ENCODE measurements at regions not wholly inside any gene's neighbourhood (a gene's known extent, or its start where the extent isn't known, plus 50 kb on each side); places are given as distances from the start of the nearest gene placed in this dataset.

DNA sequence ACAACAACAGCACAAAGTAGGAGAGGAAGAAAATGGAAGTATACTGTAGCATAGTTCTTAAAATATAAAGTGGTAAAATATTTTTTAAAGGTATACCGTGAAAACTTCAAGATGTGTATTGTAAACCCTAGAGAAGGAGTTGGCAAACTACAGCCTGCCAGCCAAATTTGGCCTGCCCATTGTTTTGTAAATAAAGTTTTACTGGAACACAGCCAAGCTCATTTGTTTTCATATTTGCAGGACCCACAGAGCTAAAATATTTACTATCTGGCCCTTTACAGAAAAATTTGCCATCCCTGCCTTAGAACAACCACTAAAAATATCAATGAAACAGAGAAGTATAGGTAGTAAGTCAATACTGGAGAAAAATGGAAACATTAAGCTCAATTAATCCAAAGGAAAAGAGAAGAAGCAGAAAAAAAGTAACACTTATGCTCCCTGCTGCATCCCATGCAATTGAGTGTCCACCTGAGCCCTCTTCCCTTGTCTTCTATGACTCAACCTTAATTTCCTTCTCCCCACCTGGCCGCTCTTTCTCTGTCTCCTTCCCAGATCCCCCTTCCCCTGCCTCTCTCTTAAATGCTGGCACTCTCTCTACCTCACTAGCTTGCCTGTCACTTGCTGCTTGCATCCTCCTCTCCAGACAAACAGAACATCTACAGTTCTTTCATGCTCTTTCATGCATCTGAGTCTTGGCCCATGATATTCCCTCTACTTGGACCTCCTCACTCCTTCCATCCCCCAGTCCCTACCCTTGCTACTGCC, 50.6 kb upstream of the FER start:
- TF ChIP-seq, protein P1, sequence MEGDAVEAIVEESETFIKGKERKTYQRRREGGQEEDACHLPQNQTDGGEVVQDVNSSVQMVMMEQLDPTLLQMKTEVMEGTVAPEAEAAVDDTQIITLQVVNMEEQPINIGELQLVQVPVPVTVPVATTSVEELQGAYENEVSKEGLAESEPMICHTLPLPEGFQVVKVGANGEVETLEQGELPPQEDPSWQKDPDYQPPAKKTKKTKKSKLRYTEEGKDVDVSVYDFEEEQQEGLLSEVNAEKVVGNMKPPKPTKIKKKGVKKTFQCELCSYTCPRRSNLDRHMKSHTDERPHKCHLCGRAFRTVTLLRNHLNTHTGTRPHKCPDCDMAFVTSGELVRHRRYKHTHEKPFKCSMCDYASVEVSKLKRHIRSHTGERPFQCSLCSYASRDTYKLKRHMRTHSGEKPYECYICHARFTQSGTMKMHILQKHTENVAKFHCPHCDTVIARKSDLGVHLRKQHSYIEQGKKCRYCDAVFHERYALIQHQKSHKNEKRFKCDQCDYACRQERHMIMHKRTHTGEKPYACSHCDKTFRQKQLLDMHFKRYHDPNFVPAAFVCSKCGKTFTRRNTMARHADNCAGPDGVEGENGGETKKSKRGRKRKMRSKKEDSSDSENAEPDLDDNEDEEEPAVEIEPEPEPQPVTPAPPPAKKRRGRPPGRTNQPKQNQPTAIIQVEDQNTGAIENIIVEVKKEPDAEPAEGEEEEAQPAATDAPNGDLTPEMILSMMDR (IDR thresholded peaks at IDR 0.05; ENCODE audit: borderline replicate concordance, extremely low read depth, insufficient read depth) = no peak
- no peaks in the 10 kb centered on the region for H3K36me3 ChIP-seq (ENCODE audit: control insufficient read depth in 2 of 3, insufficient read depth in 3 of 3, low read length in 3 of 3)
- H3K4me1 ChIP-seq (ENCODE audit: control insufficient read depth in 2 of 3, insufficient read depth in 2 of 3, low read depth in 1 of 3, low read length in 3 of 3) = no peaks in the 10 kb centered on the region
- DNase-seq (no peak), FAIRE-seq (no peak)
- no peaks in the 10 kb centered on the region for H3K27me3 ChIP-seq (ENCODE audit: control insufficient read depth, insufficient read depth, low read length)
- intact Hi-C loops (cut with DNase I) = no loop called here
- no peak overlapping the region for H3K4me3 ChIP-seq (ENCODE audit: low read length in 3 of 3)
- no peaks in the 10 kb centered on the region for H3K9me3 ChIP-seq (ENCODE audit: control insufficient read depth in 2 of 3, insufficient read depth in 1 of 3, low read length in 3 of 3)
- no peak overlapping the region for H3K27ac ChIP-seq (ENCODE audit: low read depth in 2 of 2, low read length in 2 of 2)
- H3K9ac ChIP-seq (ENCODE audit: low read length in 3 of 3) = no peak overlapping the region

DNA sequence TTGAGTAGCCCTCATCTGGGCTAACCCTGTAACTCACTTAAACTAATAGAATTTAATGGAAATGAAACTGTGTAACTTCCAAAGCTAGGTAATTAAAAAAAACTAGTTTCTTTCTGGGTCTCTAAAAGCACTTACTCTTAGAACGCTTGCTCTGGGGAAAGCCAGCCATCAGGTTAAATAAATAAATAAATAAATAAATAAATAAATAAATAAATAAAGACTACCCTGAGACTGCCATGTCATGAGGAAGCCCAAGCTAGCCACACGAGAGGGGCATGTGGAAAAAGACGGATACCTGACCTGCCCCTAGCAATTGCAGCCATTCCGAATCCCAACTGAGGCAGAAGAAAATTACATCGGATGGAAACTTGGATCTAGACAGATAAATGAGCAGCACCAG, 51.3 kb upstream of the FER start:
- Histone ChIP-seq H3K9me3 (ENCODE audit: control insufficient read depth in 2 of 3, insufficient read depth in 1 of 3, low read length in 3 of 3) (no peaks in the 10 kb centered on the region), H3K36me3 (ENCODE audit: control insufficient read depth in 2 of 3, insufficient read depth in 3 of 3, low read length in 3 of 3) (no peaks in the 10 kb centered on the region), H3K9ac (ENCODE audit: low read length in 3 of 3) (no peak overlapping the region), H3K27ac (ENCODE audit: low read depth in 2 of 2, low read length in 2 of 2) (no peak overlapping the region), H3K4me3 (ENCODE audit: low read length in 3 of 3) (no peak overlapping the region), H3K4me1 (ENCODE audit: control insufficient read depth in 2 of 3, insufficient read depth in 2 of 3, low read depth in 1 of 3, low read length in 3 of 3) (no peaks in the 10 kb centered on the region), H3K27me3 (ENCODE audit: control insufficient read depth, insufficient read depth, low read length) (no peaks in the 10 kb centered on the region)
- TF ChIP-seq, protein P1 (IDR thresholded peaks at IDR 0.05; ENCODE audit: borderline replicate concordance, extremely low read depth, insufficient read depth) = no peak
- DNase-seq = no peak
- no peak for FAIRE-seq
- intact Hi-C loops (cut with DNase I) = no loop called here

DNA sequence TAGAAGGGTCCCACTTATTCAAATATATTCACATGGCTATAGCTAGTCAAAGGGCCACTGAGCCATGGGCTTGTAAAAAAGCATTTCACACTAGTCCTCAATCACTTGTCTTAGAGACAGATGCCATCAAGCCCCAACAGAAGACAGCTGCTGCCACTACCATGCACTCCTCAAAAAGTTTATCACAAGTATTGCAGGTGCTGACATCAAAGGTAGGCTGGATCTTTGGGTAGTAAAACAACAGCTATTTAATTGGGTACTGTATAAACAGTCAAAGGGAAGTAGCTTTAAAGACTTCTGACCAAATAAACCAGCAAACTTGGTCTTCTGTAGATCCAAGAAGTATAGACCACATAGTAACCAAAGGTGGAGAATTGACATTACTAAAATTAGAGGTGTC, 59.2 kb upstream of the FER start:
- TF ChIP-seq, protein P1 (IDR thresholded peaks at IDR 0.05; ENCODE audit: borderline replicate concordance, extremely low read depth, insufficient read depth) = no peak
- no peaks in the 10 kb centered on the region for H3K9me3 ChIP-seq (ENCODE audit: control insufficient read depth in 2 of 3, insufficient read depth in 1 of 3, low read length in 3 of 3)

More for the DNA sequence above, 59.2 kb upstream of the FER start:
- Histone ChIP-seq H3K4me1 (ENCODE audit: control insufficient read depth in 2 of 3, insufficient read depth in 2 of 3, low read depth in 1 of 3, low read length in 3 of 3) (no peaks in the 10 kb centered on the region), H3K4me3 (ENCODE audit: low read length in 3 of 3) (no peak overlapping the region), H3K9ac (ENCODE audit: low read length in 3 of 3) (no peak overlapping the region), H3K27me3 (ENCODE audit: control insufficient read depth, insufficient read depth, low read length) (no peaks in the 10 kb centered on the region), H3K27ac (ENCODE audit: low read depth in 2 of 2, low read length in 2 of 2) (no peak overlapping the region), H3K36me3 (ENCODE audit: control insufficient read depth in 2 of 3, insufficient read depth in 3 of 3, low read length in 3 of 3) (no peaks in the 10 kb centered on the region)
- FAIRE-seq = no peak
- DNase-seq = no peak
- intact Hi-C loops (cut with DNase I) = no loop called here

Data from kidney (tissue), 13 donors.